ENCODE measurements at regions not wholly inside any gene's neighbourhood (a gene's known extent, or its start where the extent isn't known, plus 50 kb on each side); places are given as distances from the start of the nearest gene placed in this dataset.

DNA sequence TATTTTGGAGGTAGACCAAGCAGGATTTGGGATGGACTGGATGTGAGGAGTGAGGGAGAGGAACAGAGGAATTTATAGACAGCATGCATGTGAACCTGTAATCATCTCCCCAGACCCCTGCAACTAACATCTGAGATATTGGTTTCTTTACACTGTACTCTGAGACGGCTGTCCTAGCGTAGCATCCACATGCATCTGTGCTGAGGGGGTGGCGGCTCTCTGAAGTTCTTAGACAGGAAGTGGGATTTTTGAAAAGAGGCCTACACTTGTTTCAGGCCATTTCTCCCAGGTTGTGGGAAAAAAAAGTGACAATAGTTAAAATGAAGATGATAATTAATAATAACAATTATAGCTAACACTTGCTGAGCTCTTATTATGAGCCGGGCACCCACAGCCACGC lies 150.2 kb upstream of the GATA6 start:
- ChIA-PET POLR2A (no interaction called here), RAD21 (ENCODE audit: low non-redundant PET in 1 of 2, low total read pairs in 2 of 2, uncharacterized antibody in 2 of 2, unreplicated experiment in 2 of 2) (no interaction called here), CTCF (interaction anchor here (1.3 kb wide), 1 partner anchor 22 kb away, joined by 4 read pairs; no protein-coding TSS in a partner anchor)
- H3K36me3 ChIP-seq (ENCODE audit: control insufficient read depth in 1 of 2, insufficient read depth in 2 of 2, low read length in 2 of 2), result no peaks in the 10 kb centered on the region
- no peaks in the 10 kb centered on the region for H3K9me2 ChIP-seq (ENCODE audit: insufficient read depth)
- no peaks in the 10 kb centered on the region for H3K9me3 ChIP-seq (ENCODE audit: control insufficient read depth in 1 of 2, insufficient read depth in 1 of 2, low read depth in 1 of 2, low read length in 2 of 2)
- intact Hi-C loops (cut with micrococcal nuclease), result no loop called here
- H3K4me1 ChIP-seq (ENCODE audit: control insufficient read depth in 1 of 2, insufficient read depth in 2 of 2, low read length in 2 of 2), result no peaks in the 10 kb centered on the region
- no peaks in the 10 kb centered on the region for H3K79me2 ChIP-seq (ENCODE audit: insufficient read depth, low read length)
- no peak overlapping the region for H3K4me2 ChIP-seq (ENCODE audit: low read length)
- H3K27me3 ChIP-seq (ENCODE audit: insufficient read depth, low read length), result no peaks in the 10 kb centered on the region
- H3K9ac ChIP-seq (ENCODE audit: low read length), result no peak overlapping the region
- no peak for DNase-seq (ENCODE audit: low read depth, low spot score)
- H4K20me1 ChIP-seq (ENCODE audit: insufficient read depth), result no peaks in the 10 kb centered on the region
- BruUV-seq (replicated peaks), result no TSS peak
- H3K4me3 ChIP-seq (replicated peaks in 1 of 2; ENCODE audit: low read depth in 1 of 2, low read length in 2 of 2), result no peak overlapping the region
- ATAC-seq, result no peak
- no peak overlapping the region for H2AFZ ChIP-seq (ENCODE audit: low read depth, low read length, poor library complexity, severe bottlenecking)
- TF ChIP-seq EZH2 (IDR thresholded peaks at IDR 0.05), result no peak
- no peak for TF ChIP-seq ZNF274 (IDR thresholded peaks at IDR 0.05; ENCODE audit: low read depth, low read length)
- no peak for TF ChIP-seq EGR1 (IDR thresholded peaks at IDR 0.05; ENCODE audit: low read depth)
- no peak for TF ChIP-seq MAX (IDR thresholded peaks at IDR 0.05)
- TF ChIP-seq POLR2AphosphoS5 (IDR thresholded peaks at IDR 0.05; ENCODE audit: low read depth, low read length), result no peak
- TF ChIP-seq RAD21 (IDR thresholded peaks at IDR 0.05; ENCODE audit: low read depth), result no peak
- no peak for TF ChIP-seq ZFX (IDR thresholded peaks at IDR 0.05)
- TF ChIP-seq, protein P1, sequence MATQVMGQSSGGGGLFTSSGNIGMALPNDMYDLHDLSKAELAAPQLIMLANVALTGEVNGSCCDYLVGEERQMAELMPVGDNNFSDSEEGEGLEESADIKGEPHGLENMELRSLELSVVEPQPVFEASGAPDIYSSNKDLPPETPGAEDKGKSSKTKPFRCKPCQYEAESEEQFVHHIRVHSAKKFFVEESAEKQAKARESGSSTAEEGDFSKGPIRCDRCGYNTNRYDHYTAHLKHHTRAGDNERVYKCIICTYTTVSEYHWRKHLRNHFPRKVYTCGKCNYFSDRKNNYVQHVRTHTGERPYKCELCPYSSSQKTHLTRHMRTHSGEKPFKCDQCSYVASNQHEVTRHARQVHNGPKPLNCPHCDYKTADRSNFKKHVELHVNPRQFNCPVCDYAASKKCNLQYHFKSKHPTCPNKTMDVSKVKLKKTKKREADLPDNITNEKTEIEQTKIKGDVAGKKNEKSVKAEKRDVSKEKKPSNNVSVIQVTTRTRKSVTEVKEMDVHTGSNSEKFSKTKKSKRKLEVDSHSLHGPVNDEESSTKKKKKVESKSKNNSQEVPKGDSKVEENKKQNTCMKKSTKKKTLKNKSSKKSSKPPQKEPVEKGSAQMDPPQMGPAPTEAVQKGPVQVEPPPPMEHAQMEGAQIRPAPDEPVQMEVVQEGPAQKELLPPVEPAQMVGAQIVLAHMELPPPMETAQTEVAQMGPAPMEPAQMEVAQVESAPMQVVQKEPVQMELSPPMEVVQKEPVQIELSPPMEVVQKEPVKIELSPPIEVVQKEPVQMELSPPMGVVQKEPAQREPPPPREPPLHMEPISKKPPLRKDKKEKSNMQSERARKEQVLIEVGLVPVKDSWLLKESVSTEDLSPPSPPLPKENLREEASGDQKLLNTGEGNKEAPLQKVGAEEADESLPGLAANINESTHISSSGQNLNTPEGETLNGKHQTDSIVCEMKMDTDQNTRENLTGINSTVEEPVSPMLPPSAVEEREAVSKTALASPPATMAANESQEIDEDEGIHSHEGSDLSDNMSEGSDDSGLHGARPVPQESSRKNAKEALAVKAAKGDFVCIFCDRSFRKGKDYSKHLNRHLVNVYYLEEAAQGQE (IDR thresholded peaks at IDR 0.05; ENCODE audit: low read depth), result no peak
- TF ChIP-seq, protein P2, sequence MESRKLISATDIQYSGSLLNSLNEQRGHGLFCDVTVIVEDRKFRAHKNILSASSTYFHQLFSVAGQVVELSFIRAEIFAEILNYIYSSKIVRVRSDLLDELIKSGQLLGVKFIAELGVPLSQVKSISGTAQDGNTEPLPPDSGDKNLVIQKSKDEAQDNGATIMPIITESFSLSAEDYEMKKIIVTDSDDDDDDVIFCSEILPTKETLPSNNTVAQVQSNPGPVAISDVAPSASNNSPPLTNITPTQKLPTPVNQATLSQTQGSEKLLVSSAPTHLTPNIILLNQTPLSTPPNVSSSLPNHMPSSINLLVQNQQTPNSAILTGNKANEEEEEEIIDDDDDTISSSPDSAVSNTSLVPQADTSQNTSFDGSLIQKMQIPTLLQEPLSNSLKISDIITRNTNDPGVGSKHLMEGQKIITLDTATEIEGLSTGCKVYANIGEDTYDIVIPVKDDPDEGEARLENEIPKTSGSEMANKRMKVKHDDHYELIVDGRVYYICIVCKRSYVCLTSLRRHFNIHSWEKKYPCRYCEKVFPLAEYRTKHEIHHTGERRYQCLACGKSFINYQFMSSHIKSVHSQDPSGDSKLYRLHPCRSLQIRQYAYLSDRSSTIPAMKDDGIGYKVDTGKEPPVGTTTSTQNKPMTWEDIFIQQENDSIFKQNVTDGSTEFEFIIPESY (IDR thresholded peaks at IDR 0.05; ENCODE audit: extremely low read depth, insufficient replicate concordance, low read length), result no peak
- H3K27ac ChIP-seq (ENCODE audit: low read depth, low read length), result no peak overlapping the region

All from HCT116 (cell line).